ENCODE measurements at regions not wholly inside any gene's neighbourhood (a gene's known extent, or its start where the extent isn't known, plus 50 kb on each side); places are given as distances from the start of the nearest gene placed in this dataset.

- no peaks in the 10 kb centered on the region for H3K27me3 ChIP-seq
- no peak for ATAC-seq
- H3K36me3 ChIP-seq, result no peaks in the 10 kb centered on the region
- H3K9me3 ChIP-seq, result no peaks in the 10 kb centered on the region
- H3K4me1 ChIP-seq, result no peaks in the 10 kb centered on the region
- no peak for TF ChIP-seq EP300 (IDR thresholded peaks at IDR 0.05)
- TF ChIP-seq POLR2A (IDR thresholded peaks at IDR 0.05), result no peak
- no peak overlapping the region for H3K27ac ChIP-seq
- 79 to 94% methylated on average over 6 of the region's 6 CpGs for whole genome bisulfite sequencing, 2 donors (ENCODE audit: low coverage in 1 of 2)
- H3K4me3 ChIP-seq, result no peak overlapping the region
Measured at GRCh38 chr5:96279801-96280542, 153.1 kb downstream of the PCSK1 start.

GRCh38 chr5:96278981-96279380 is 154.1 kb downstream of the PCSK1 start:
- no peaks in the 10 kb centered on the region for H3K4me1 ChIP-seq
- no peak overlapping the region for H3K27ac ChIP-seq
- no peaks in the 10 kb centered on the region for H3K27me3 ChIP-seq
- H3K36me3 ChIP-seq, result no peaks in the 10 kb centered on the region
- H3K9me3 ChIP-seq, result no peaks in the 10 kb centered on the region
- no peak overlapping the region for H3K4me3 ChIP-seq
- WGBS, 2 donors (ENCODE audit: low coverage in 1 of 2), result 50 to 71% methylated on average over 2 to 3 of the region's 3 CpGs
- TF ChIP-seq CTCF (IDR thresholded peaks at IDR 0.05), result no peak
- TF ChIP-seq POLR2AphosphoS5 (IDR thresholded peaks at IDR 0.05), result no peak
- TF ChIP-seq EP300 (IDR thresholded peaks at IDR 0.05), result no peak
- no peak for TF ChIP-seq POLR2A (IDR thresholded peaks at IDR 0.05)
- ATAC-seq, result no peak

GRCh38 chr5:96275051-96275450 is 158.0 kb downstream of the PCSK1 start:
- Histone ChIP-seq H3K27ac (no peak overlapping the region), H3K4me1 (no peaks in the 10 kb centered on the region), H3K36me3 (no peaks in the 10 kb centered on the region), H3K4me3 (no peak overlapping the region), H3K9me3 (peaks cover 0 to 7% (median 0%) of the 10 kb centered on the region in 3 donors), H3K27me3 (no peaks in the 10 kb centered on the region)
- 82 to 85% methylated on average over 3 of the region's 3 CpGs for WGBS, 2 donors (ENCODE audit: low coverage in 1 of 2)
- ATAC-seq, result no peak
- TF ChIP-seq POLR2AphosphoS5 (IDR thresholded peaks at IDR 0.05) (no peak), EP300 (IDR thresholded peaks at IDR 0.05) (no peak), POLR2A (IDR thresholded peaks at IDR 0.05) (no peak), CTCF (IDR thresholded peaks at IDR 0.05) (no peak)

DNA sequence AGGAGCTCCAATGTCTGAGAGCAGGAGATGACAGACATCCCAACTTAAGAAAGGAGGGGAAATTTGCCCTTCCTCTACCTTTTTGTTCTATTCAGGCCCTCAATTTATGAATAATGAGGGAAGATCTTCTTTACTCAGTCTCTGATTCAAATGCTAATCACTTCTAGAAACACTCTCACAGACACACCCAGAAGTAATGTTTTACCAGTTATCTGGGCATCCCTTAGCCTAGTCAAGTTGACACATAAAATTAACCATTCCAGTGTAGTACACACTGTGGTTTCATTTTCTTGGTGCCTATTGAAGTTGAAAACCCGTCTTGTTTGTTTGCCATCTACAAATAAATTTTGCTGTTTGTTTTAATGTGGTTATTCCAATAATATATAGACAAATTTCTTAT is 167.6 kb downstream of the PCSK1 start:
- Histone ChIP-seq H3K36me3 (no peaks in the 10 kb centered on the region), H3K27me3 (no peaks in the 10 kb centered on the region), H3K4me3 (no peak overlapping the region), H3K4me1 (no peaks in the 10 kb centered on the region), H3K27ac (no peak overlapping the region), H3K9me3 (peaks cover 0 to 6% (median 4%) of the 10 kb centered on the region in 3 donors)
- TF ChIP-seq CTCF (IDR thresholded peaks at IDR 0.05), result no peak
- TF ChIP-seq EP300 (IDR thresholded peaks at IDR 0.05), result no peak
- no peak for TF ChIP-seq POLR2AphosphoS5 (IDR thresholded peaks at IDR 0.05)
- no peak for TF ChIP-seq POLR2A (IDR thresholded peaks at IDR 0.05)
- no peak for ATAC-seq
- 78 to 100% methylated on average over 1 of the region's 1 CpG for WGBS, 2 donors (ENCODE audit: low coverage in 1 of 2)

- Histone ChIP-seq H3K27ac (no peak overlapping the region), H3K4me1 (peaks cover 0 to 7% (median 0%) of the 10 kb centered on the region in 3 donors), H3K9me3 (peaks cover 0 to 4% (median 0%) of the 10 kb centered on the region in 3 donors), H3K36me3 (no peaks in the 10 kb centered on the region), H3K4me3 (no peak overlapping the region), H3K27me3 (no peaks in the 10 kb centered on the region)
- no peak for TF ChIP-seq EP300 (IDR thresholded peaks at IDR 0.05)
- no peak for TF ChIP-seq POLR2A (IDR thresholded peaks at IDR 0.05)
- TF ChIP-seq POLR2AphosphoS5 (IDR thresholded peaks at IDR 0.05), result no peak
- TF ChIP-seq CTCF (IDR thresholded peaks at IDR 0.05), result no peak
- WGBS, 2 donors (ENCODE audit: low coverage in 1 of 2), result 69 to 78% methylated on average over 3 of the region's 3 CpGs
- ATAC-seq, result no peak
Measured at GRCh38 chr5:96264047-96264446, 169.0 kb downstream of the PCSK1 start.

All from gastroesophageal sphincter (tissue), 4 donors.